HG02840 (cell line): ENCODE measurements at regions not wholly inside any gene's neighbourhood (a gene's known extent, or its start where the extent isn't known, plus 50 kb on each side); places are given as distances from the start of the nearest gene placed in this dataset.

ENCODE experiments used
- ATAC-seq: cut with Tn5 transposase; IDR thresholded peaks from one replicate; pipeline ENCODE4 v1.9.1; 2021; ENCODE audit warnings: mild to moderate bottlenecking, moderate library complexity, moderate number of reproducible peaks; ENCODE audit not compliant: unreplicated experiment, low FRiP score

DNA sequence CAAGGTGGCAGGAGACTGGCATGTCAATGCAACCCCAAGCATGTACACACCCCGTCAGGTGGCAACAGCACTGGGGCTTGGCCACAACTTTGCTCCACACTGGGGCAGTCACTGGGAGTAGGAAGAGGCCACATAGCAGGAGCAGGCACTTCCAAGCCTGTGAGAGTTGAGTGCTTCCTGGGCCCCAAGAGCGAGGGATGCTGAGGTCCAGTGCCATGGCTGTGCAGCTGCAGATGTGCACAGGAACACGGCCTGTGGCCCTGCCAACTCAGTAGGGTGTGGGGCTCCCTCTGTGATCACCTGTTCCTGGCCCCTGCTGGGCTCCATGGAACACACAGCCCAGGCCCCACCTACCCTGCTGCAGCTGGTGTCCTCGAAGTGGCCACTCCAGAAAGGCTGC is 932.8 kb upstream of the SORCS1 start:
- ATAC-seq = no peak

DNA sequence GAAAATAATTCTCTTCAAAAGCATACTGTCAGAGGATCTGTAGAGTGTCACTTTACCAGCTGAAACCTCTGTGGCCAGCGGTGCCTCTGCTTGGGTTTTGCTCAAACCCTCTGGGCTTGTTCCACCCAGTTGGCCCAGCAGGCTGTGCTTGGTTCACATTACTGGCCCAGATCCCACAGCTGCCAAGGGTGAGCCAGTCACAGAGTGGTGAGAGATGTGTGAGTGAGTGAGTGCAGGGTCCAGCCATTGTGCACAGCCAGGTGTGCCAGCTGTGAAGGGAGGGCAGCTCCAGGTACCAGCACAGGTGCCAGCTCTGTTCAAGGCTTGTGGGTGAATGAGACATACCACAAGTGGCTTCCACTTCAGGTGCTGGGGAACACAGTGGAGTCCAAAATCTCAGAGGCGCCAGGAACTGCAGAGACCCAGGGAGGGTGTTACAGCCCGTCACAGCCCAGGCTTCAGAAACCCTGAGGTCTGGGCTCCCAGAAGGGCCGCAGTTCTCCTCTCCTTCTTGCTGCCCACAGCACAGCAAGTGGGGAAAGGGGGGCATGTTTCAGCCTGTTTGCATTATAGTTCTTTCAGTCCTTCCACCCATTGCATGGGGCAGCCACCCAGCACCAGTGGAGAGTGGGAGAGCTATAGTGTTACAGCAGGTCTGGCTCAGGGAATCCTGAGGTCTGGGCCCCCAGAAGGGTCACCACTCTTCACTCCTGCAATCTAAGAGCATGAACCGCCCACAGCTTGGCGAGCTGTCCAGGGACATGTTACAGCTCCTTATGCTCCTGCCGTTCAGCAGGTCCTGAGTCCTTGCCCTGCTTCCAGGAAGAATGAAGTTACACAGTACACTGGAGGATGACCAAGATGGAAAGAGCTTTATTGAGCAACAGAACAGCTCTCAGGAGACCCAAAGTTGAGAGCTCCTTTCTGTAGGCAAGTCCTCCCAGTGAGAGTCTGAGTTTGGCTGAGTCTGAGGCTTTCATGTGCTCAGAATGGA is 931.7 kb upstream of the SORCS1 start:
- no peak for ATAC-seq

DNA sequence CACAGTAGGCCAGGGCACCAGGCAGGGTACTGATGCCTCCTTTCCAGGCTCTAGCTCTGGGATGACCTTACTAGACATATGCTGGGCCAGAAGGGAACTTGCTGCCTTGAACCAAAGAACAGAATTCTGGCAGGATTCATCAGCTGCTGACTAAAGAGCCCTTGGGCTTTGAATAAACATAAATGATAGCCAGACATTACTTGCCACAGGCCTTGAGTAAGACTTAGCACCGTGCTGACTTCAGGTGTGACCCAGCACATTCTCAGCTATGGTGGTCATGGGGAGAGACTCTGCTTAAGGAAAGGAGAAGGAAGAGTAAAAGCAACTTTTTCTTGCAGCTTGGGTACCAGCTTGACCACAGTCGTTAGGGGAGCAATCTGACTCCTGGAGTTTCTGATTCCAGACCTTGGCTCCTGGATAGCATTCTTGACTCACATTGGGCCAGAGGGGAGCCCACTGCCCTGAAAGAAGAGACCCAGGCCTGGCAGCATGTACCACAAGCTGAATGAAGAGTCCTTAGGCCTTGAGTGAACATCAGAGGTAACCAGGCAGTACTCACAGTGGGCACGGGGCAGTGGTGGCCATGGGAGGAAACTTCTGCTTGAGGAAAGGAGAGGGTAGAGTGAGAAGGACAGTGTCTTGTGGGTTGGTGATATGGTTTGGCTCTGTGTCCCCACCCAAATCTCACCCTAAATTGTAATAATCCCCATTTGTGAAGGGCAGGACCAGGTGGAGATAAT is 926.1 kb upstream of the SORCS1 start:
- no peak for ATAC-seq

DNA sequence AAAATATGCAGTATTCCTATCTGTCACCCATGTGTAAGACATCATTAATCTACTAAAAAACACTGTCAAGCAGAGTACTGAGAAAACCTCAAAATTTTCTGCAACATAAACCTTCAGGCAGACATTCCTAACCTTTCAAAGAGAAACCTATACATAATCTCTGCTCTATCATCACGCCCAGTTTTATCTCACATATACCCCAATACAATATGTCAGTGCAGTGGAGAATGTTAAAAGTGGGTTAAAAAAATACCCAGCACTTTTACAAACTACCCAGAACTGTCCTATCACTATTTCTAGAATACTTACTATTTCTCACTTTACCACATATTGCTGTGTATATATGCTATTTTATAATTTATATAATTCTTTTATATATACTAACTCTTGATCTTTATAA is 922.0 kb upstream of the SORCS1 start:
- ATAC-seq = no peak

DNA sequence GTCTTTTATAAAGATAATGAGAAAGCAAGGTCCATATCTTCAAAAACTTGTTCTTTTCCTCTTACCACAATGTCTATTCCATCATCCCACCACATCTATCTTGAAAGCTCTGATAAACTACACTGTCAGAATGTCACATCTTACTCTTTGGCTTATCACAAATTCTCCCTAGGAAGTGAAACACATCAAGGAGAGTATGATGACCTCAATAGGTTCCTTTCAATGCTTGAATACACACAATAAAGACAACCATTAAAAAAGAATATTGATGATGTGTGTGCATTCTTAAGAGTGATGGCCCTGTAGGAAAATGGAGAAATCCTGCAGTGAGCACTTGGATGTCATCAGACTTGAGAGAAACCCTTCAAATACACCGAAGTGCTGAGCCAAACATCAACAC is 918.1 kb upstream of the SORCS1 start:
- ATAC-seq = no peak

DNA sequence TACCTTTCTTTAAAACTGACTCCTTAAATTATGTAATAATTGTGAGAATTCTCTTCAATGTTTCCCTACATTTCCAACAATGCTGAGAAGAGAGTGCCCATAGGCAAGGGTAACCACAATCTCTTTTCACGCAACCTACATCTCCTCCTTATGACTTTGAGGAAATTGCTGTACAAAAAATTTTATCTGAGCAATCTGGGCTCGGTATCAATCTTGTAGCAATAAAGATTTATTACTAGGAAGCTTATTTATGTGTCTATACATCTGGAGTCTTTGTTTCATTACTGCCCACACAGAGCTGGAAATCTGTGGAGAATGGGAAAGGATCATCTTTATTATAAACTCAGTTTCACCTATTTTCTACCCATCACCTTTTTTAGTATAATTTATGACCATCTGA is 913.8 kb upstream of the SORCS1 start:
- ATAC-seq = no peak

DNA sequence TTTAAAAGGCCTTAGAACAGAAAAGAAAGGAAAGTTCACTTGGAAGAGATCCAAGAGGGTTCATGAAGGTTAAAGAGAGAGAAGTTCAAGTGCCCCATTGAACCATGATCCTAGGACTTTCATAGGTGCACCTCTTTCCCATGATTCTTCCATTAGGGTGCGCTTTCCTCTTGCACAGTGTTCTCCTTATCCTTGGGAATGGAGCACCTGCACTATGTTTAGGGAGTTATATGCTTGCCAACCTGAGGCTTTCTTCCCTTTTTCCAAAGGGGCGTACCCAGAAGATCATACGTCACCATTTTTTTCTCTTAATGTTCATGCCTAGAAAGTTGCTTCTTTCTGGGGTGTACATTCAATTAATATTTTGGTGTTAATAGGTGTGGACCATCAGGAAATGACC is 908.0 kb upstream of the SORCS1 start:
- ATAC-seq = no peak

DNA sequence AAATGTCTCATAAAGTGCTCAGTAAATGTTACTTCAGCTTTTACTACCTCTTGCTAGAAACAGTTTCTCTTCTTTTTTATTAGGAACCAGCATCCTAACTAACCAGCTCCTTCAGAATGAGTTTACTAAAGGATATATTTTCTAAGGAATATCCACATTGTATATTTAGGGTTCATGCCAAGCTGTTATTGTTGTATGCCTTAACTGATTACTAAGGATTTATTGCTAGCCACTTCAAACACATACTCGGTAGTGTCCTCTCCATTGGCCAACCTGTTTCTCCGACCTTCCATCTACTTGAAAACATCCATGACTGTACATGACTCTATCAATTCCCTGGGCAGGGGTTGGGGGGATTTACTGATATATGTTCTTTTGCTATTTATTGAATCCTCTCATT is 906.3 kb upstream of the SORCS1 start:
- ATAC-seq = no peak

DNA sequence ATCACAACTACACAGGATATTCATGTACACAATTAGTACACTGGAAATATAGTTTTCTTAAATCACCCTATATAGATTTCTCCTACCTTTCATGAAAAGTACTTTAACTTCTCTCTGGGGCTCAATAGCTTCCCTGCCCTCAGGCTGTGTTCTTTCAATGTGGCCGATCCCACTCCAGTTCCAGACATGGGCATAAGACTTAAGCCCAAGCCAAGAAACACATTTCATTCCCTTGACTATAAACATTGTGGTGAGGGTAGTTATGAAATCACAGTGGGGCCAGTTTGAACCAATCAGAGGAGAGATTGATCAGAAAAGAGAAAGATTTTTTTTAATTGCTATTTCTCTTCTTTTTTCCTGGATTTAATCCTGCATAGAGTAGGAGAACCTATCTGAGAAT is 904.6 kb upstream of the SORCS1 start:
- ATAC-seq = no peak

DNA sequence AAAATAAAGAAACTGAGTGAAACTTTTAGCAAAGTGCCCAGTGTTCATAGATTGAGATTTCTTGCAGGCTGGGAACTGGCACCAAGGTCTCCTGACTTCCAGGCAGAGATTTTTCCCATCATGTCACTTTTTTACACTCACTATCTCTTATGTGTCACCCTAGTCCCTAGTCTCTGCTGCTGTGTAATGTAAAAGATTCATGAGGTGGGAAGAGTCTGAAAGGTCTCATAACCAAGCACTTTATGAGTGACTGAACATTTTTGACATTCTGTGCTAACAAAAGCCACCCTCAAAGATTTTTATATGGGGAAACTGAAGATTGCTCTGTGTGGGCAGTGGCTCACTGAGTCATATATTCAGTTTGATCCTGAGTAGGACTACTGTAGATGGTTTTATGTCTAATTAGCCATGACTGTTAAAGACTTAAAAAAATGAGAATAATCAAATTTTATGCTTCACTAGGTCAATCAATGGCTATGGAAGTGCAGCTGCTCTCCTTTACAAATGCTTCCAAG is 900.3 kb upstream of the SORCS1 start:
- ATAC-seq = no peak

DNA sequence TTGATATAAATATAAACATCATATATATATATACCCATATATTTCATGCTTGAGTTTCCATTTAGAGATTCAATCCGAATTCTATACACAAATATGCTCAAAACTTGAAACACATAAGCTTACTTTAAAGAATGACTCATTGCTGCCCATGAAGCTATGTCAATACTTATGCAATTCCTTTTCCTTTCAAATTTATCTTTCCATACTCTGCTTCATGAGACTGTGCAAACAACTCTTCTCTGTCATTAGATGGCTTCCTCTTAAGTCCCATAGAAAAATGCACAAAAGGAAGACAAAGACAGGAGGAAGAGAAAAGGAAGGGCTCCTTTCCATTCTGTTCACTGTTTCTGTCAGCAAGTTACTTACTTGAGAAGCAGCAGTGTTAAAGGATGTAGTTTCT is 895.7 kb upstream of the SORCS1 start:
- ATAC-seq = no peak

DNA sequence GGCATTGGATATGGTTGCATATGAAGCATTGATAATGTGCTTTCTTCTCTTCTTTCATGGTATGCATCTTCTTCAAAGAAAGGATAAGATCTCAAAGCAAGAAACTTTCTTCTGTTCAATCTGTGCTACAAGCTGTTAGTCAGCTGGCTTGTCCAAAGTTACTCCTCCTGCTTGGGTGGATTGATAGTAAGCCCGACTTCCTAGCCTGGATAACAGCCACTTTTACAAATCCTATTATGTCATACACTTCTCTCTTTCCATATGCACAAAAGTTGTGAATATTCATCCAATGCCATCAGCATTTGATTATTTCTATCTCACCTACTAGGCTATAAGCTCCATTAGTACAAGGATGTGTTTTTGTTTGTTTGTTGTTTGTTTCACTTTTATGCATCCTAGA is 891.0 kb upstream of the SORCS1 start:
- no peak for ATAC-seq

DNA sequence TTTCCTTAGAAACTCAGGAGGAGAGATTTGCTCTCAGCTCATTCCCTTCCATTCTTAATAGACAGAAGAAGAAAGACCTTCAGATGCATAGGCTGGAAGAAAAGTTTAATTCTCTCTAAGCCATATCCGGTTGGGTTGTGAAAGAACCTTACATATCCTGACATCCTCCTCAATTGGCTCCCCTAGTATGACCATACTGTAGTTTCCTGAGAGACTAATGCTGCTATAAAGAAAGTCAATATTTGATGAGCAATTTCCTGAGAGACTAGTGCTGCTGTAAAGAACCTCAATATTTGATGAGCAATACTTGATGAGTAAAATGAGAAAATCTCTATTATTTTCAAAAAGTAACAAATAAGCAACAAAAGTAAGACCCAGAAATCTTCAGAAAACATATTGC is 888.5 kb upstream of the SORCS1 start:
- ATAC-seq = no peak

DNA sequence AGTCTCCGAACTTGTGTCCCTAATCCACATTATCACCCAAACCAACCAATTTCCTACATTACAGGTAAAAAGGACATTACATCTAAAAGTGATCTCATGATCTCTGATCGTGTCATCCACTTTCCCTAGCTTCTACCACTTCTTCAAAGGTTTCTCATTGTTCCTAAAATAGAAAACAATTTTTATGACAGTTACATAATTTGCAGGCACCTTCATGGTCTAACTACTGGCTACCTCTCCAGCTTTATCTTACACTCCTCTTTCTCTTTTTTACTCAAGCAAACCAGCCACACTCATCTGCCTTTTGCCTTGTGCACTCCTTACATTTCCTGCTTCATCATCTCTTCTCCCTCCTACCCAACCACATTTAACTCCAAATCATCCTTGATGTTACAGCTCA is 886.7 kb upstream of the SORCS1 start:
- ATAC-seq = no peak

DNA sequence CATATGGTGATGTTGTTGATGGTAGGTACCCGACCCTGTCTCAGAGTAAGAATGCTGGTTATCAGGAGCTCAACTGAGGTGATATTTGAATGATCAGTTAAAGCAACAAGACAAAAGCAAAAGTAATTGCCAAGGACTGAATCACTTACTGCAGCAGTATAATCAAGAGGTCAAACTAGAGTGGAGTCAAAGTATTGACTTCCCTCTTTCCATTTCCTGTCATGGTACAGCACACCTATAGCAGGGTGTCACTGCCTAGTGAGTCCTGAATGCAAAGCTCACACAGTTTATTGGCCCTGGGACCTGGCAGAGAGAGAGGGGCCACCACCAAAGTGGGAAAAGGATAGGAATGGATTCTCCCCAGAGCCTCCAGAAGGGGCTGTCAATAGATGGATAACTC is 886.1 kb upstream of the SORCS1 start:
- ATAC-seq = no peak

DNA sequence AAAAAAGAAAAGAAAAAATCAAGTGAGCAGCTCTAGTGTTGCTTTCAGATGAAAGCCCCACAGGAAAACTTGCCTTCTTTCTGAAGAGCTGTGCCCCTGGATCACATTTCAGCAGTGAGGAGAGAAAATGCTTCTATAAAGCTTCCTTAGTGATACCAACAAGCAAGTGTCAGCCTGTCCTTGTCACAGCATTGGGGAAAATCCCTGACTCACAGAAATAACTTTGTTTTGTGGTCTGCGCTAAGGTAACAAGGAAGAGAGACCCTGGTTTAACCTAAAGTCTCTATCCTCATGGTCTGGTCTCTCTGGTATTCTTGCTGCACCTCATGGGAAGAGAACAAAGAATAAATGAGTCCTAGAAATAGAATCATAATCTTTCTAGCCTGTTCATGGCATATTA is 885.2 kb upstream of the SORCS1 start:
- ATAC-seq = no peak

DNA sequence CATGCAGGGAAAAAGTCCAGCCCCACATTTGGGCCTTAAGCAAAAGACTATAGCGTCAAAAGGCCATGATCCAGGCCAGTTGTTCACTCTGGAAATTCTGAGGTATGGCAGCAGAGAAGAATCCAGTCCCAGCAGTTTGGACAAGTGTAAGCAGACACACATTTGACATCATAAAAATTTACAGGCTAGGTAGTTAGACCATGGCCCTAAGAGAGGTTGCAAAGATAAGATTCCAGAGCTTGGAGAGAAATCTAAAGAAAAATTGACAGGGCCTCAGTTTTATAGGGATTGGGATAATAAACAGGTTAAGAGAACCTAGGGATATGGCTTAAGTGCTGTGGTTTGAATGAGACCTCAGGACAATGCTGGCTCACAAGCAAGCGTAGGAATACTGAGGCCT is 884.4 kb upstream of the SORCS1 start:
- no peak for ATAC-seq

DNA sequence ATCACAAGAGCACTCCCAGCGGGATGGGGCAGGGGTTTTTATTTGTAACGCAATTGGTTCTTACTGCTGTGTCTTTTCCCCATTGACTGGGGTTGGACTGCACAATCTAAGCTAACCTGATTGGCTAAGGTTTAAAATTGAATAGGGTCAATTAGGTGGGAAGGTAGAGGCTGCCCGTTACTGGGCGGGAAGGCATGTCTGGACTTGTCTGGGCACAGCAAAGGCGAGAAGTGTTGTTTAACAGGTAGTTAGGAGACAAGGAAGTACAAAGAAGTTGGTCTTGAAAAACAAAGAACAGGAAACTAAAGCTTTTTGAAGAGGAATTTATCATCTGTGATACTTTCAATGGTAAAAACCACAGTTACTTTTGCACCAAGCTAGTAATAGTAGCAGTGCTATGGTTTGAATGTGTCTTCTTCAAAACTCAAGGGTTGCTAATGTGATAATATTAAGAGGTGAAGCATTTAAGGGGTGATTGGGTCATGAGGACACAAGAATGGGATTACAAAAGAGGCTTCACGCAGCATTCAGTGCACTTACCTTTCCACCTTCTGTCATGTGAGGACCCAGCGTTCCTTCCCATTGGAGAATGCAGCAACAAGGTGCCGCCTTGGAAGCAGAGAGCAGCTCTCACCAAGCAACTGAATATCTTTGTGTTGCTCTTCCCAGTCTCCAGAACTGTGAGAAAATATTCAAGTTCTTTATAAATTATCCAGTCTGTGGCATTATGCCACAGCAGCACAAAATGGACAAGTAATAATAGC is 875.5 kb upstream of the SORCS1 start:
- no peak for ATAC-seq

DNA sequence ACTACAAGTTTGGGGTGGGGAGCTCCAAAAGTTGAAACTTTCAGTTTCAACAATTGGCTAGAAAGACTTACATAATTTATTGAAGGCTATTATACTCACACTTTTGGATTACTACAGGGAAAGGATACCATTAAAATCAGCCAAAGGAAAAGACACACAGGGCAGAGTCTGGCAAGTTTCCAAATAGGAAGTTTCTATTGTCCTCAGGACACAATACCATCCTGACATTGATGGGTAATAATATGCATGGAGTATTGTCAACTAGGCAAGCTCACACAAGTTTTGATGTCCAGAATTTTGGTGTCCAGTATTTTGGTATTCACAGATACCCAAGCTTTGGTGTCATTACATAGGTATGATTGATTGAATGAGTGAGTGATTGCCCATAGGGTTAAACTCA is 872.6 kb upstream of the SORCS1 start:
- no peak for ATAC-seq

DNA sequence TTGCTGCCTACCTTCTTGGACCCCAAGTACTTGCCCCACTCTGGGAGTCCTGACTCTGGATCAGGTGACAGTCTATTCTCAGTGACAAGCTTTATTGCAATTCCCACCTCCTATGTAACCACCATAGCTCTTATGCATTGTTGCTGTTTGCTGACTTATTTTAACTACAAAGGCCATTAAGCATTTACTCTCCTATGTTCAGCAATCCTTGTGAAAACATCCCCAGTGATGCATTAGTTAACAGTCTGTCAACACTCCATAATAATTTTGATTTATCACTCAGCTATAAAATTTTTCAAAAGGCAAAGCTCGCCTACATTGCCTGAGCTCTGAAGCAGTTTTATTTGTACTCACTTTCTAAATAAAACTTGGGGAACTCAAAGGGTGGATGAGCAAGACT is 871.8 kb upstream of the SORCS1 start:
- ATAC-seq = no peak

DNA sequence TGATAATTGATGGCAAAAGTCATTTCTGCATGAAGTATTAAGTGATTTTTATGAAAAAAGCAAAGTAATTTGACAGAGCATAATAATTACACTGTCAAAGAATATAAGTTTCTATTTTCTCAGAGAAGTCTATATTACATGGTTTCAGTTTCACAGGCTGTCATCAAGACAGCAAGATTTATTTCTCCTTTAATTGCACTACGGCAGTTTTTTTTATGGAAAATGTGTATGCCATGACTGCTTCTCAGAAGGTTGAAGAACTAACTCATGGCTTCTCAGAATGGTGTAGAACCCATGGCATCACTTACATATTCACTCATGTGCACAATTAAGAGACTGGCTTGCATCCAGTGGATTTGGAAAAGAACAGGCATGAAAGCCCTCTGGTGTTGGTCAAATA is 870.3 kb upstream of the SORCS1 start:
- no peak for ATAC-seq
